Common myeloid progenitor, CD34-positive (primary cell): ENCODE measurements at regions not wholly inside any gene's neighbourhood (a gene's known extent, or its start where the extent isn't known, plus 50 kb on each side); places are given as distances from the start of the nearest gene placed in this dataset.

Experiments
- CTCF ChIA-PET: fragments of 350-600 bp; sonication (Branson Sonifier 250); formaldehyde crosslinking; loops from one replicate; lab custom pipeline; 2021; ENCODE audit warnings: antibody characterized with exemption; lab: Charles Lee
- POLR2A ChIA-PET: fragments of 350-600 bp; sonication (Branson Sonifier 250); formaldehyde crosslinking; loops from one replicate; lab custom pipeline; 2021; ENCODE audit warnings: antibody characterized with exemption; lab: Charles Lee
- DNase-seq, 3 donors: peaks; one replicate each; pipeline versions ENCODE4 v3.0.0 to v3.0.0-alpha.2; 2013
- H3K27ac ChIP-seq, 2 experiments: 1 replicate in 1 of 2; 2 replicates in 1 of 2; pipeline ENCODE4 v1.7.0; 2013; ENCODE audit warnings: inconsistent platforms in 2 of 2, low read length in 2 of 2, mild to moderate bottlenecking in 2 of 2, low read depth in 1 of 2, moderate library complexity in 1 of 2; ENCODE audit not compliant: severe bottlenecking in 2 of 2, insufficient read depth in 1 of 2, poor library complexity in 1 of 2
- H3K27me3 ChIP-seq, 5 experiments: replicated peaks in 2 of 5; 1 replicate in 3 of 5; 2 replicates in 2 of 5; pipeline versions ENCODE4 v1.6.1 to v1.7.0; 2013; ENCODE audit warnings: low read length in 4 of 5, mild to moderate bottlenecking in 2 of 5, moderate library complexity in 2 of 5, inconsistent platforms in 1 of 5; ENCODE audit not compliant: insufficient read depth in 5 of 5, control insufficient read depth in 4 of 5
- H3K36me3 ChIP-seq, 4 experiments: 1 replicate in 2 of 4; 2 replicates in 2 of 4; pipeline versions ENCODE4 v1.6.1 to v1.7.0; 2013; ENCODE audit warnings: low read length in 3 of 4, control low read depth in 1 of 4, mild to moderate bottlenecking in 1 of 4; ENCODE audit not compliant: control insufficient read depth in 4 of 4, insufficient read depth in 4 of 4
- H3K4me1 ChIP-seq, 4 experiments: 1 replicate in 3 of 4; 2 replicates in 1 of 4; pipeline versions ENCODE4 v1.6.1 to v1.7.1; 2013; ENCODE audit warnings: low read length in 3 of 4, mild to moderate bottlenecking in 3 of 4, control low read depth in 1 of 4, inconsistent platforms in 1 of 4, moderate library complexity in 1 of 4; ENCODE audit not compliant: control insufficient read depth in 4 of 4, insufficient read depth in 4 of 4; ENCODE audit errors: control extremely low read depth in 1 of 4
- H3K4me3 ChIP-seq, 7 experiments: 1 replicate in 4 of 7; 2 replicates in 3 of 7; pipeline versions ENCODE4 v1.5.1 to v1.7.0; 2013; ENCODE audit warnings: mild to moderate bottlenecking in 7 of 7, low read length in 6 of 7, moderate library complexity in 6 of 7, inconsistent platforms in 2 of 7, low read depth in 2 of 7, control low read depth in 1 of 7; ENCODE audit not compliant: insufficient read depth in 4 of 7, control insufficient read depth in 1 of 7; ENCODE audit errors: extremely low read depth in 1 of 7
- H3K9me3 ChIP-seq, 5 experiments: 1 replicate in 4 of 5; 2 replicates in 1 of 5; pipeline versions ENCODE4 v1.6.1 to v1.7.1; 2013; ENCODE audit warnings: low read length in 4 of 5, mild to moderate bottlenecking in 2 of 5, inconsistent platforms in 1 of 5, low read depth in 1 of 5, moderate library complexity in 1 of 5; ENCODE audit not compliant: control insufficient read depth in 4 of 5, insufficient read depth in 2 of 5; ENCODE audit errors: control extremely low read depth in 1 of 5
- WGBS: methylation state at CpG from one replicate; pipeline ENCODE4 v1.1.5; 2013; ENCODE audit not compliant: insufficient coverage; 5-methylcytosine and 5-hydroxymethylcytosine counted together

DNA sequence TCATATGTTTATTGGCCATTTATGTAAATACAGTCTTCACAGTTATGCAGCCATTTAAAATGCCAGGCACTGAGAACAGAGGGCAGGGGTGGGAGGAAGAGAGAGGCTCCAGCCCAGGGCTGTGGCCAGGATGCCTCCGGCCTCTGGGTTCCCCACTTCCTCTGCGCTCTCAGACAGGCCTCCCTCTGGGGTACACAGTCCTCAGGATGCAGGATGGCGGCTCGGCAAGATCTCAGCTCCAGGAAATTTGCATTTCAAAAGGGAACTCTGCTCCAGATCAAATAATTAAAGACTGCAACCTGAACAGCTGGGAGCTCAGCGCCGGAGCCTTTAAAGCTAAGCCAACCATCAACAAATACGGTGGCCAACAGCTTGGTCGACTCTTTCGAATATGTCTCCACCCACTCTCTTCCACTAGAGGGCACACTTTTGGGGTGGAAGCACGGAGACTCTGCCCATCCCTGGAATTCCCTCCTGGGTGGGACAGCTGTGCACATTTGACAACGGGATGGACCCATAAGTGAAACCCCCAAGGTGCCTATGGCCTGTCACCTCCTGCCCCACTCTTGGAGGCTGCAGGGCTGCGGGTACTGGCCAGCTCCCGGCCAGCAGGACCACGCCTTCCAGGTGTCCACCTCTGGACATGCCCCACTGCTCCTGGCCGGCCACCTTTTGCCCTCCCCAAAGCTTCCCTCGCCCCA is 1044.7 kb downstream of the BRD1 start:
- Histone ChIP-seq H3K27me3 (no peaks in the 10 kb centered on the region), H3K36me3 (no peaks in the 10 kb centered on the region), H3K27ac (no peak overlapping the region), H3K4me3 (no peak overlapping the region), H3K9me3 (peaks cover 0 to 10% (median 0%) of the 10 kb centered on the region in 5 experiments), H3K4me1 (no peaks in the 10 kb centered on the region)
- WGBS, result 54% methylated on average over 13 of the region's 16 CpGs
- POLR2A ChIA-PET, result no interaction called here
- peak in 1 of 3 donors; percentile 1 for DNase-seq
- CTCF ChIA-PET, result no interaction called here

GRCh38 chr22:48782326-48782725 is 1045.3 kb downstream of the BRD1 start:
- peaks cover 0 to 16% (median 3%) of the 10 kb centered on the region in 5 experiments for H3K9me3 ChIP-seq
- no peak for DNase-seq
- WGBS, result 100% methylated on average over 4 of the region's 10 CpGs
- H3K36me3 ChIP-seq, result no peaks in the 10 kb centered on the region
- H3K27me3 ChIP-seq, result no peaks in the 10 kb centered on the region
- ChIA-PET CTCF (no interaction called here), POLR2A (no interaction called here)
- H3K4me1 ChIP-seq, result no peaks in the 10 kb centered on the region
- H3K27ac ChIP-seq, result no peak overlapping the region
- no peak overlapping the region for H3K4me3 ChIP-seq

GRCh38 chr22:48781868-48782267 is 1045.8 kb downstream of the BRD1 start:
- Histone ChIP-seq H3K4me3 (no peak overlapping the region), H3K27ac (no peak overlapping the region), H3K9me3 (peaks cover 0 to 19% (median 5%) of the 10 kb centered on the region in 5 experiments), H3K27me3 (no peaks in the 10 kb centered on the region), H3K36me3 (no peaks in the 10 kb centered on the region), H3K4me1 (no peaks in the 10 kb centered on the region)
- ChIA-PET CTCF (no interaction called here), POLR2A (no interaction called here)
- DNase-seq, result no peak
- 96% methylated on average over 12 of the region's 12 CpGs for WGBS

DNA sequence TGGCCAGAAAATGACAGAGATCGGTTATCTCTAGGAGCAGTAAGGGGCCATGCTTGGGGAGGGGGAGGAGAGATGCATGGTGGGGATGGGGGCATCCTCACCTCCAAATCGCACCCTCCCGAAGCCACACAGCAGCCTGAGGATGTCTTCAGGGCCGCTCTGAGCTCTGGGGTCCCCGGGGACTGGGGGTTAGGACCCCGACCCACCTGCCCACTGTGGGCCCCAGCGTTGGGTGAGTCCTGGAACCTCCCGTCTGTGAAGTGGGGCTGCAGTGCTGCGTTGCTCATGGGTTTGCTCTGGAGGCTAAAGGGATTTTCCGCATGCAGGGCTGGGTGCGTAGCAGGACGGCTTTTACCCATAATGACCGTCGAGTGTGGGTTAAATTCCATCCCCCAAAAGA is 1046.3 kb downstream of the BRD1 start:
- Histone ChIP-seq H3K4me1 (no peaks in the 10 kb centered on the region), H3K27ac (no peak overlapping the region), H3K9me3 (peaks cover 0 to 20% (median 6%) of the 10 kb centered on the region in 5 experiments), H3K27me3 (no peaks in the 10 kb centered on the region), H3K36me3 (no peaks in the 10 kb centered on the region), H3K4me3 (no peak overlapping the region)
- DNase-seq, result no peak
- ChIA-PET CTCF (no interaction called here), POLR2A (no interaction called here)
- 95% methylated on average over 11 of the region's 14 CpGs for WGBS

- H3K36me3 ChIP-seq, result no peaks in the 10 kb centered on the region
- peaks cover 0 to 23% (median 11%) of the 10 kb centered on the region in 5 experiments for H3K9me3 ChIP-seq
- no peak overlapping the region for H3K4me3 ChIP-seq
- CTCF ChIA-PET, result no interaction called here
- H3K4me1 ChIP-seq, result no peaks in the 10 kb centered on the region
- POLR2A ChIA-PET, result no interaction called here
- H3K27me3 ChIP-seq, result no peaks in the 10 kb centered on the region
- H3K27ac ChIP-seq, result no peak overlapping the region
- DNase-seq, result no peak
- WGBS, result 79% methylated on average over 11 of the region's 19 CpGs
Measured at GRCh38 chr22:48780597-48781277, 1046.9 kb downstream of the BRD1 start.

DNA sequence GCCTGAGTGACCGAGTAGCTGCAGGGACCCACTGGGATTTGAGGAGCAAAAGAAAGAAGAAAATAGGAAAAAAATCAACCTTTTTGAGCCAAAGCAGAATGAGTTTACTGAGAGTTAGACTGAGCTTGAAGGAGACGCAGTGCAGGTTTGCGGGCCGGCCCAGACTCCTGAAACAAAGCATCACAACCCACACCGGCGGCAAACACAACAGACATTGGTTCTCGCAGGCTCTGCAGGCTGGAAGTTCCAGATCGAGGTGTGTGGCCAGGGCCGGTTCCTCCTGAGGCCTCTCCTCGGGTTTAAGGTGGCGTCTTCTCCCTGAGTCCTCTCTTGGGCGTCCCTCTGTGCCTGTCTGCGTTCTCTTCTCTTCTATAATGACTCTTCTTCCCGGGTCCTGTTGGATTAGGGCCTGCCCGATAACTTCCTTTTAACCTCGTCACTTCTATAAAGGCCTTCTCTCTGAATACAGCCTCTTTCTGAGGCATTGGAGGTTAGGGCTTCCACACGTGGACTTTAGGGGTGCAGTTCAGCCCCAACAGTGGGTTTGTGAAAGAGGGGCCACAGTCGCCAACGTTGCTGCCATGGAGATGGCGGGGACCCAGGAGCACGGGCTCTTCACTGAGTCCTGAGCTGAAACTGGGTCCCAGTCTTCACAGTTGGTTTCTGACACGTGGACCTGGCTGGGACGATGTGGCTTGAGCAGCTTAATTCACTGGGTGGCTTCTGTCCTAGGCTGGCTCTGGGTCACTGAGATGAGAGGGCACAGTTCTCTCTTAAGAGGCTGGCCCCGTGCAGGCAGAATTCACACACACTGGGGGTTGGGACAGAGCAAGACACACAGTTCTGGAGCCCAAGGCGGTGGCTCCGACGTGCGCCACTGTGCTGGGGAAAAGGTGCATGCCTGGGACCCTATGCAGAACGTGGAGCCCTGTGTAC is 1047.7 kb downstream of the BRD1 start:
- ChIA-PET CTCF (no interaction called here), POLR2A (no interaction called here)
- H3K27ac ChIP-seq, result no peak overlapping the region
- no peaks in the 10 kb centered on the region for H3K36me3 ChIP-seq
- no peaks in the 10 kb centered on the region for H3K27me3 ChIP-seq
- peaks cover 0 to 23% (median 11%) of the 10 kb centered on the region in 5 experiments for H3K9me3 ChIP-seq
- no peak overlapping the region for H3K4me3 ChIP-seq
- WGBS, result 93% methylated on average over 25 of the region's 29 CpGs
- no peak for DNase-seq
- H3K4me1 ChIP-seq, result no peaks in the 10 kb centered on the region
